GM12878 (cell line): ENCODE measurements at regions not wholly inside any gene's neighbourhood (a gene's known extent, or its start where the extent isn't known, plus 50 kb on each side); places are given as distances from the start of the nearest gene placed in this dataset.

ENCODE experiments used
- ATAC-seq: fragments of 200-7000 bp; cut with Tn5 transposase; 3 replicates; pipeline ENCODE4 v1.9.1; 2020; ENCODE audit warnings: mild to moderate bottlenecking, moderate library complexity
- BruUV-seq: library from RNA; stranded (reverse); fragments of 400-500 nt; replicated peaks from 2 replicates; lab custom pipeline; 2021; lab: Mats Ljungman, UMichigan
- CTCF ChIA-PET: fragments of 300-600 bp; sonication (Branson Sonifier 250); formaldehyde crosslinking; extraction: SDS; loops from one replicate; lab custom pipeline; 2021; ENCODE audit warnings: inconsistent platforms; lab: Yijun Ruan, JAX
- POLR2A ChIA-PET: fragments of 350-600 bp; formaldehyde crosslinking; extraction: SDS; loops from one replicate; lab custom pipeline; 2021; ENCODE audit warnings: inconsistent platforms; lab: Charles Lee
- RAD21 ChIA-PET: fragments of 300-600 bp; sonication (Branson Sonifier 250); formaldehyde crosslinking; loops from one replicate; lab custom pipeline; 2023; ENCODE audit warnings: antibody characterized with exemption; ENCODE audit not compliant: unreplicated experiment; lab: Charles Lee
- SMC1A ChIA-PET: fragments of 300-600 bp; sonication (Branson Sonifier 250); formaldehyde crosslinking; loops from one replicate; lab custom pipeline; 2023; ENCODE audit not compliant: unreplicated experiment, uncharacterized antibody; lab: Charles Lee
- DNase-seq: peaks from one replicate; pipeline ENCODE4 v3.0.0-alpha.2; 2011; ENCODE audit warnings: low read depth, low spot score
- FAIRE-seq: peaks from 3 replicates; lab custom pipeline; 2011; peaks lifted over from hg19 to GRCh38; lab: Jason Lieb, UNC
- H2AFZ ChIP-seq: 2 replicates; pipeline ENCODE4 v1.6.0; 2011; ENCODE audit warnings: low read depth, low read length, control low read depth; ENCODE audit not compliant: control insufficient read depth
- H3K27ac ChIP-seq: 2 replicates; pipeline ENCODE4 v1.5.1; 2011; ENCODE audit warnings: control low read depth; ENCODE audit not compliant: control insufficient read depth, insufficient read depth
- H3K27me3 ChIP-seq, 2 experiments: replicated peaks in 1 of 2; 2 replicates each; pipeline versions ENCODE4 v1.6.0 to v1.6.1; 2011; ENCODE audit warnings: low read length in 1 of 2; ENCODE audit not compliant: control insufficient read depth in 2 of 2, insufficient read depth in 2 of 2
- H3K36me3 ChIP-seq, 2 experiments: 2 replicates each; pipeline ENCODE4 v1.5.1; 2011; ENCODE audit warnings: low read length in 1 of 2; ENCODE audit not compliant: control insufficient read depth in 2 of 2, insufficient read depth in 2 of 2
- H3K4me1 ChIP-seq: 2 replicates; pipeline ENCODE4 v1.6.1; 2011; ENCODE audit warnings: mild to moderate bottlenecking, low read length, moderate library complexity, mixed read lengths; ENCODE audit not compliant: control insufficient read depth, insufficient read depth
- H3K4me2 ChIP-seq: 2 replicates; pipeline ENCODE4 v1.6.0; 2011; ENCODE audit warnings: control low read depth; ENCODE audit not compliant: control insufficient read depth, insufficient read depth
- H3K4me3 ChIP-seq: fragments of 200-600 bp; sonication (generic); 2 replicates; pipeline ENCODE4 v1.5.1; 2016
- H3K79me2 ChIP-seq: 2 replicates; pipeline ENCODE4 v1.6.0; 2011; ENCODE audit warnings: low read length; ENCODE audit not compliant: control insufficient read depth, insufficient read depth
- H3K9ac ChIP-seq: 2 replicates; pipeline ENCODE4 v1.8.0; 2011; ENCODE audit warnings: low read length, control low read depth, mixed read lengths; ENCODE audit not compliant: control insufficient read depth, insufficient read depth
- H3K9me3 ChIP-seq: replicated peaks from 3 replicates; pipeline ENCODE4 v1.5.1; 2011; ENCODE audit warnings: mild to moderate bottlenecking, low read length; ENCODE audit not compliant: control insufficient read depth, insufficient read depth
- H4K20me1 ChIP-seq: 2 replicates; pipeline ENCODE4 v1.6.0; 2011; ENCODE audit not compliant: control insufficient read depth, insufficient read depth
- NR2F1 ChIP-seq: fragments of 450-650 bp; conservative IDR thresholded peaks from 2 replicates; pipeline ENCODE4 v1.6.1; 2017; ENCODE audit warnings: mild to moderate bottlenecking
- NRF1 ChIP-seq: conservative IDR thresholded peaks from 2 replicates; pipeline ENCODE4 v1.6.1; 2011; ENCODE audit warnings: mild to moderate bottlenecking, low read depth, low read length, improper control_type of control experiment
- RBBP5 ChIP-seq: fragments of 200-600 bp; sonication (generic); conservative IDR thresholded peaks from 2 replicates; pipeline ENCODE4 v1.6.1; 2016
- TAF1 ChIP-seq: IDR thresholded peaks from 2 replicates; pipeline ENCODE4 v1.6.1; 2011; ENCODE audit warnings: mild to moderate bottlenecking, low read depth, low read length, borderline replicate concordance
- YY1 ChIP-seq: IDR thresholded peaks from 2 replicates; pipeline ENCODE4 v1.6.1; 2011; ENCODE audit warnings: low read depth, mild to moderate bottlenecking, low read length
- ZBTB40 ChIP-seq: fragments of 450-650 bp; IDR thresholded peaks from 2 replicates; pipeline ENCODE4 v1.6.1; 2016; ENCODE audit warnings: mild to moderate bottlenecking, moderate library complexity, borderline replicate concordance
- in situ Hi-C: fragments of 300-500 bp; cut with MboI; formaldehyde crosslinking; loops from 9 replicates; pipeline ENCODE4 v1.14.3; 2018; ENCODE audit warnings: mixed read lengths
- intact Hi-C: fragments of 100-400 bp; cut with micrococcal nuclease; formaldehyde crosslinking; loops from one replicate; pipeline ENCODE4 v1.14.2; 2022; ENCODE audit not compliant: unreplicated experiment
- TF ChIP-seq, protein P1 (sequence below): IDR thresholded peaks from 2 replicates; pipeline ENCODE4 v1.6.1; 2012; ENCODE audit warnings: mild to moderate bottlenecking, low read depth, low read length
- TF ChIP-seq, protein P2 (sequence below): IDR thresholded peaks from 2 replicates; pipeline ENCODE4 v1.6.1; 2011; ENCODE audit warnings: low read depth, mild to moderate bottlenecking, low read length, moderate library complexity, borderline replicate concordance; ENCODE audit errors: extremely low read depth

- Histone ChIP-seq H3K4me3 (no peak overlapping the region), H4K20me1 (no peaks in the 10 kb centered on the region), H3K79me2 (no peaks in the 10 kb centered on the region), H3K4me2 (no peak overlapping the region), H3K36me3 (no peaks in the 10 kb centered on the region), H3K27me3 (no peaks in the 10 kb centered on the region), H3K9ac (no peak overlapping the region), H2AFZ (no peak overlapping the region), H3K27ac (no peak overlapping the region), H3K9me3 (no peaks in the 10 kb centered on the region), H3K4me1 (peaks cover 18% of the 10 kb centered on the region)
- intact Hi-C loops (no loop called here), in situ Hi-C loops (no loop called here)
- no TSS peak for BruUV-seq
- ATAC-seq (no peak), DNase-seq (no peak), FAIRE-seq (no peak)
- ChIA-PET RAD21 (interaction anchor here (1.0 to 1.6 kb wide), 4 partner anchors 19 to 190 kb away, joined by 3 read pairs; no protein-coding TSS in a partner anchor), POLR2A (interaction anchor here (1.0 kb wide), 1 partner anchor 279 kb away, joined by 4 read pairs; no protein-coding TSS in a partner anchor), SMC1A (interaction anchor here (0.7 to 6.7 kb wide), 6 partner anchors 13 to 83 kb away, joined by 3 to 167 read pairs (median 3); no protein-coding TSS in a partner anchor), CTCF (interaction anchor here (0.7 to 1.0 kb wide), 4 partner anchors 27 to 136 kb away, joined by 3 read pairs; no protein-coding TSS in a partner anchor)
- TF ChIP-seq YY1, result no peak
- TF ChIP-seq ZBTB40, result no peak
- no peak for TF ChIP-seq TAF1
- TF ChIP-seq, protein P1, sequence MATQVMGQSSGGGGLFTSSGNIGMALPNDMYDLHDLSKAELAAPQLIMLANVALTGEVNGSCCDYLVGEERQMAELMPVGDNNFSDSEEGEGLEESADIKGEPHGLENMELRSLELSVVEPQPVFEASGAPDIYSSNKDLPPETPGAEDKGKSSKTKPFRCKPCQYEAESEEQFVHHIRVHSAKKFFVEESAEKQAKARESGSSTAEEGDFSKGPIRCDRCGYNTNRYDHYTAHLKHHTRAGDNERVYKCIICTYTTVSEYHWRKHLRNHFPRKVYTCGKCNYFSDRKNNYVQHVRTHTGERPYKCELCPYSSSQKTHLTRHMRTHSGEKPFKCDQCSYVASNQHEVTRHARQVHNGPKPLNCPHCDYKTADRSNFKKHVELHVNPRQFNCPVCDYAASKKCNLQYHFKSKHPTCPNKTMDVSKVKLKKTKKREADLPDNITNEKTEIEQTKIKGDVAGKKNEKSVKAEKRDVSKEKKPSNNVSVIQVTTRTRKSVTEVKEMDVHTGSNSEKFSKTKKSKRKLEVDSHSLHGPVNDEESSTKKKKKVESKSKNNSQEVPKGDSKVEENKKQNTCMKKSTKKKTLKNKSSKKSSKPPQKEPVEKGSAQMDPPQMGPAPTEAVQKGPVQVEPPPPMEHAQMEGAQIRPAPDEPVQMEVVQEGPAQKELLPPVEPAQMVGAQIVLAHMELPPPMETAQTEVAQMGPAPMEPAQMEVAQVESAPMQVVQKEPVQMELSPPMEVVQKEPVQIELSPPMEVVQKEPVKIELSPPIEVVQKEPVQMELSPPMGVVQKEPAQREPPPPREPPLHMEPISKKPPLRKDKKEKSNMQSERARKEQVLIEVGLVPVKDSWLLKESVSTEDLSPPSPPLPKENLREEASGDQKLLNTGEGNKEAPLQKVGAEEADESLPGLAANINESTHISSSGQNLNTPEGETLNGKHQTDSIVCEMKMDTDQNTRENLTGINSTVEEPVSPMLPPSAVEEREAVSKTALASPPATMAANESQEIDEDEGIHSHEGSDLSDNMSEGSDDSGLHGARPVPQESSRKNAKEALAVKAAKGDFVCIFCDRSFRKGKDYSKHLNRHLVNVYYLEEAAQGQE, result no peak
- no peak for TF ChIP-seq NRF1
- TF ChIP-seq, protein P2, sequence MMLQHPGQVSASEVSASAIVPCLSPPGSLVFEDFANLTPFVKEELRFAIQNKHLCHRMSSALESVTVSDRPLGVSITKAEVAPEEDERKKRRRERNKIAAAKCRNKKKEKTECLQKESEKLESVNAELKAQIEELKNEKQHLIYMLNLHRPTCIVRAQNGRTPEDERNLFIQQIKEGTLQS, result no peak
- TF ChIP-seq NR2F1, result no peak
- TF ChIP-seq RBBP5, result no peak
These were observed 90.7 kb upstream of the F13A1 start for GRCh38 chr6:6411115-6411514.
